Activated naive CD8-positive, alpha-beta T cell treated with anti-CD3 and anti-CD28 coated beads, Interleukin-2, amount 50 U/mL, for 16 hours (primary cell): ENCODE measurements at regions not wholly inside any gene's neighbourhood (a gene's known extent, or its start where the extent isn't known, plus 50 kb on each side); places are given as distances from the start of the nearest gene placed in this dataset.

Experiments used
- DNase-seq: peaks from one replicate; pipeline ENCODE4 v3.0.0-alpha.2; 2020; ENCODE audit warnings: low read depth, low spot score

DNA sequence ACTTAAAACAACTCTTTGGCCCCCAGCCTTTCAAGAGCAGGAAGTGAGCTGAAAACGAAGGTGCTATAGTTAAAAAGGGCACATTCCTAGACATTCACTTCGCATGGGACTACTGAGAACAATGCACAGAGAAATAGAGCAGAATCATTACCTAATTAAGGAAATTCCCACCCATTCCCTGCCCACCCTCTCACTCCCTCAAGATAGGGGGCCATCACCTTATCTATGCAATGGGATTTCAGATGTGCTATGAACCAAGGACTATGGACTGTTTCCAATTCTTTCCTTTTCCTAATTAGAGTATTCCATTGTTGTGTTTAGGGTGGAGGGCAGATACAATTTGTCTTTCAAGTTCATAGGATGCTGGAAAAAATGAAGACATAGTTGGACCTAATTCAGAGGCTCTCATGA, 476.8 kb downstream of the CETN3 start:
- DNase-seq, result no peak

DNA sequence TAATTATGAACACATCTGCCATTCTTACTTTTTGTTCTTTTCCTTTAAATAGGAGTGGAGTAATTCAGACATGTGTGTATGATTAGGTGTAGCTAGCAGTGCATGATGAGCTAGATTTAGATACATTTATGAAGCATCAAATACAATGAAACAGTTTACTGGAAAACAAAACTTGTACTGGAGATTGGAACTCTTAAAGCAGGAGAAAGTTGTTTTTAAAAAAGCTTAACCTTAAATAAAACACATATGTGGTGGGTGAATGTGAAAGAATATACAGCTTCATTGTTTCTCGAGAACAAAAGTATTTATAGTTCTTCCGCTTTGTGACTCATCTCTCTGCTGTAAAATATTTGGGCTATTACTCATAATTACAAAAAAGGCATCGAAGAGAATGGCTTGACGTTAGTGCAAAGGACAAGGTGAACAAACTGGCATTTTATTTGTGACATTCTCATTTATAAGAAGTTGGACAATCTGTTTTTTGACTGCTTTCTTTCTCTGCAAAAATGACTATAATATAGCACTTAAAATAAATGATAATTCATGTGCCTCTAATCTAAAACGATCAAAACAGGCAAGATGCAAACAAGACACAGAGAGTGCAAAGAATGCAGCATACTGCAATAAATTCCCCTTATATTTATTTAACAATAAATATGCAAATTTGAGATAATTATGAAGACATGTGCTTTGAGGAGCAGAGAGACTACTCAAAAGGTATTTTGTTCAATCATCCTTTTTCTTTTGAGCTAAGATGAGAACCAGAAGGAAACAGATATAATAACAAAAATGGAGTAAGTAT, 478.8 kb downstream of the CETN3 start:
- no peak for DNase-seq

DNA sequence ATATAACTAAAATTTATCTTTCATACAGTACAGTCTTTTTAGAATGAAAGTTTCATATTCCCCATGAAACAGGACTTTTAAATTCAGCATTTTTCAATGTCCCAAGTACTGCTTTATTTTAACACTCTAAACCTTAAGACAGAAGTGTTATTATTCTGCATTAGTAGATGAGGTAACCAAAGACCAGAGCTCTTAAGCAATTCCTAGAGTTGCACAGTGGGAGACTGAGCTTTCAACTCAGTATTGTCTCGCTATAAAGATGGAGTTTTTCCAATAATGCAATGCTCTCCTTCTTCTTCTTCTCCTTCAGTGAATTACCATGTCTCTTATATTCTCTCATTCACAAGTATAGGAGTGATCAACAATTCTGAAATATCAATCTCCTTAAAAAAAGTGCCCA, 479.7 kb downstream of the CETN3 start:
- no peak for DNase-seq

DNA sequence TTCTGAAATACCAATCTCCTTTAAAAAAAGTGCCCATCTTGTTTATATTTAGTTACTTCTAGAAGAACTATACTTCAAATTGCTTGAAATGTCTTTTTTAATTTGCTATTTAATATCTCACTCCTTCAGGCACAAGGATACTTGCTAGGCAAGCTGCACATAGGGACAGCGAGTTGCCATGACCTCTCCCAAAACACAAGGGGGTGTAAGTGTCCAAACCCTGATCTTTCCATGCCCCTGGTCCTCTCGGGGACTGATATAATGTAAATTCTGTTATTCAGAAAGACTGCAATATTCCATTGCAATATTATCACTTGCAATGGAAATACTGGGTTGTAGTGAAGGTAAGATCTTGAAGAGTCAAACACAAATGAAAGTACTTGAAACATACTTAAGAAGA, 480.4 kb downstream of the CETN3 start:
- DNase-seq, result no peak

DNA sequence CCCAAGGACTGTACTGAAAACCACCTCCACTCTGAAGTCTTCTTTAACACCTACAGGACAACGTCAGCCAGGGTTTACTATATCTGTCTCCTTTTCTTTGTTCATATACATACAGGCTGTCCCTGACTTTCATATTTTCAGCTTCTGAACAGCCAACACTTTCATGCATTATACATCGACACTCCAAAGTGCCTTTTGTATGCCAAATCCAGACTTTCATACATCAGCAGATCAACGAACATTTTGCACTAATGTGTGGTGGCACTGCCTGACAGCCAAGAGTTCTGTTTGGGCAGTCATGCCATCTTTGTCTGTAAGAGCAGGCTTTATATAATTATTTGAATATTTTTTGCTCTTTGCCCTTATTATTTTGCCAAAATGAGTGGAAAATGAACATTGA, 487.4 kb downstream of the CETN3 start:
- DNase-seq, result no peak

DNA sequence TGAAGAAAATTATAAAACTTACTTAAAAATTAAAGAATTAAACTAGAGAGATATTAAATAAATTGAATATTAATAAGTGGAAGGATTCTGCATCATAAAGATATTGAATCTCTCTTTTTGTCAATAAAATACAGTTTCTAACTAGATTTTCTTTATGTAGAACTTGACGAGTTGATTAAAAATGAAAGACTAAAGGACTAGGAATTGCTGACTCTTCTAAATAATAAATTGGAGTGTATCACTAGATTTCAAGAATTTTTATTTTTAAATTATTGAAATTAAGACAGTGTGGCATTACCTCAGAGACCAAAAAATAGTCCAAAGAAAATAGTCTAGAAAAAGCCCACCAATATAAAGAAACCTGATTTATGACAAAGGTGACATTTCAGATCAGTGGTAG, 492.4 kb downstream of the CETN3 start:
- no peak for DNase-seq

DNA sequence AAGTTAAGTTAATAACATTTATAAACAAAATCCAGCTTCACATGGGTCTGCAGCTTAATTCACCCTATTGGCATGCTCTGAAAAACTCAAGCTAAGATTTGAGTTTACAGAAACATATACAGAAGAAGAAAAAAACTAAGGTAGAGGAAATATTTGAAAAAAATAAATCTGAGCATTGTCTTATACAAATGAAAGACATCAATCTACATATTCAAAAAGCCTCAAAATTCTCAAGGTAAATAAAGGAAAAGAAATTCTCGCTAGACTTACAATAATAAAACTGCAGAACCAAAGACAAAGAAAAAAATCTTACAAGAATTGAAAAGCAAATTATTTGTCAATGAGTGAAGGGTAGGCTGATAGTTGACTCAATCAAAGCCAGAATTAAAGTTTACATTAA, 493.4 kb downstream of the CETN3 start:
- DNase-seq, result no peak

DNA sequence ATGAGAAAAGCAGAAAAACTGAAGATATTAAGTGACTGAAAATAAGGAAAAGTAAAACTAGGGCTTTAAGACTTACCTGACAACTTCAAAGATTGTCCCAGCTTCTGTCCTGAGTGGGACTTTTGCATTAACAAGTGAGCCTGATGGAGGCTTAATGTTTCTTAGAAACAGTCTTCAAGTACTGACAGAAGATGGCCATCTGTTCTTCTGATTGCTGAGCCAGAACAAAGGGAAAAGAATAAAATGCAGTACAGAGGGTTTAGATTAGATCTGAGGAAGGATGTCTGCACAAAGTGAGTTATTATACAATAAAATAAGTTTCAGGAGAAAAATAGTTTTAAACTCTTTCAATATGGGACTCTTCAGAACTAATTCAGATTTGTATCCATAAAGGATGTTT, 500.7 kb downstream of the CETN3 start:
- DNase-seq, result no peak

DNA sequence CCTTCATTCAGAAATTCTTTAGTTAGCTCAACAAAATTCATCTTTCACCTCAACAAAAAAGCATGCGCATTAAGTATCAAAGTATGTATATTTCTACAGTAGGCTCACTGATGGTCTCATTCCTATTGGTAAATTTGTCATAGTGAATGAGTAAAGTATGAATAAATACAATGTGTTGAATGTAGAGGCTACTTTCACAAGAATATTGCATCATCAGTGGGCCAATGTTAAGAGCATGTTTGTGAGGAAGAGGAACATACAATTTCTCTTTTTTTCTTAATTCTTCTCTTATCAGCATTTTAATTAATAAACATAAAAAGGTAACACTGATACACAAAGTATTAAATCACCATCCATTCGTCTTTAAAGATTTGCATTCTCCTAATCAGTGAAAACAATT, 505.1 kb downstream of the CETN3 start:
- DNase-seq, result no peak

DNA sequence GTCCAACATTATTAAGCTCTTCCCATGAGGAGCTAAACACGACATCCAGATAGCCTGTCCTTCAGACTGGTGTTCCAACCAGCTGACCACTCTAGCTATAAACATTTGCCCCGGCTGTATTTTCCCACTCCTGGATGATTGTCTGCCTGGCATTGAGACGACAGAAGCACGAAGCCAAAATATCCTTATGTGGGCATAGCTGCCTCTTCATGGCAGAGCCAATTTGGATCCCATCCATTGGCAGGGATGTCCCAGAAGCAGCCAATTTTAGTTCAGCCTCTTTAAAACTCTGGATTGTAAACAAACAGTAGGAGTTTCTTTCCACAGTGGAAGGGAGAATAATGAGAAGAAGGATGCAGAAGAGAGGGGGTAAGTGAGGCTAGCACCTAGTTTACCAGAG, 507.6 kb downstream of the CETN3 start:
- DNase-seq, result no peak

DNA sequence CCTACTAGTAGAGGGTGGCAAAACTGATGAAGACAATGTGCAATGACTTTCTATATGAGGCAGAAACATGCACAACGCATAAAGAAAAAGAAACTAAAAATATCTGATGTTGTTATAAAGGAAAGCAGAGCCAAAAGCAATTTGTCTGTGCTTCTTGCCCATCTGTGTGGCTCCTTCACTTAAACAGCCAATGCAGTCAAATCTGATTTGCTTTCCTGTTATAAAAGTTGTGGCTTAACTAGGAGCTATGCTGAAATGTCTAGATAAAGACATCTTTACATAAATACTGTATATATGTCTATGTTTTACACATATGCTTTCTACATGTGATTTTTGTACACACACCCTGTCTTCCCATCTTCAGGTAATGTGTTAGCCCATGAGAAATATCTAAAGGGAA, 508.2 kb downstream of the CETN3 start:
- DNase-seq, result no peak

DNA sequence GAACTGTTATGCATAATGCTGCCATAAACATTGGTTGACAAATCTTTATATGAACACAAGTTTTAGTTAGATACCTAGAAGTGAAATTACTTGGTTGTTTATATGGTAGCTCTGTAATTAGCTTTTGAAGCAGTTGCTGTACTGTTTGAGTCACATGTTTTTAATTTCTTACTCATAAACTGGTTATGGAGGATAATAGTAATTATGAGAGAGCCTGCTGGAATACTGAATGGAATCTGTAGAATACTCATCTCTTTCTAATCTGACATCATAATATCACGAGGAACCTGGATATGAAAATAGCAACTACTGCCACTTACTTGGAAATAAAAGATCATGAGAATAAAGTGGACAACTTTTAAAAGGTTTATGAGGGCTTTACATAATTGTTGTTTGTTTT, 509.2 kb downstream of the CETN3 start:
- DNase-seq, result no peak

DNA sequence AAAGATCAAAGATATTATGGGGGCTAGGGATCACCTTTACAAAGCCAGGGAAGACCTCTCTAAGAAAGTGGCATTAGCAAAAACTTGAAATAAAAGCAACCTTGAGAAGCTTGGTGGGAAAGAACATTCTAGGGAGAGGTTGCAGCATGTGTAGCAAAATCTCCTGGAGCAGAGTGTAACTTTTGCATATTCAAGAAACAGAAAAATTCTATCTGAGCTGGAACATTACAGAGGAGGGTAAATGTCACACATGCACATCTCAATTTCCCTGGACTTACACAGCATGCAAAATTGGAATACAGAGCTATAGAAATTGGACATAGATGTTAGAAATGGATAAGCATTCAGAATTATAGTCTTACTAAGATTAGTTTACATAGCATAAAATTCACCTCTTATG, 510.0 kb downstream of the CETN3 start:
- DNase-seq, result no peak

DNA sequence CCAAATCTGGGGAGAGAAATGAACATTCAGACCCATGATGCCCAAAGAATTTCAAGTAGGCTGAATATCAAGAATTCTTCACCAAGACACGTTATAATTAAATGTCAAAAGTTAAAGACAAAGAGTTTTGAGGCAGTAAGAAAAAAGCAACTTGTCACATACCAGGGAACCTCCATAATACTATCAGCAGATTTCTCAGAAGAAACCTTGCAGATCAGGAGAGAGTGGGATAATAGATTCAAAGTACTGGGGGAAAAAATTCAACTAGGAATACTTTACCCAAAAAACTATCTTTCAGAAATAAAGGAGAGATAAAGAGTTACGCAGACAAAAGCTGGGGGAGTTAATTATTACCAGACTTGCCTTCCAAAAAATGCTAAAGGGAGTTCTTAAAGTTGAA, 516.0 kb downstream of the CETN3 start:
- DNase-seq, result no peak

DNA sequence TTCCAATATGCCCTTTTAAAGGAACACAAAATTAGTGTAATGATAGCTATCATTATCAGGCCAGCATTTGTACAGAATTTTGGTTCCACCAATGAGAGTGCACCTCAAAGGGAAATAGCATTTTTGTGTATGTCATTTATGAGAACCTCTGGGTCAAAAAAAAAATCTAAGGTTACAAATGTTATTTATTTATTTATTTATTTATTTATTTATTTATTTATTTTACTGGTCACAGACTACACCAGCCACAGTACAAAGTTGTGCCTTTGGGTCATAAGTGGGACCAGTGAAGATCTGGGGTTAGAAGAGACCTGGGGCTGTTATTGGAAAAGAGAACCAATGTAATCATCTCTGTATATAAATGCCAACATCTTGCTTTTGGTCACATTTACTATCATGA, 523.9 kb downstream of the CETN3 start:
- no peak for DNase-seq

DNA sequence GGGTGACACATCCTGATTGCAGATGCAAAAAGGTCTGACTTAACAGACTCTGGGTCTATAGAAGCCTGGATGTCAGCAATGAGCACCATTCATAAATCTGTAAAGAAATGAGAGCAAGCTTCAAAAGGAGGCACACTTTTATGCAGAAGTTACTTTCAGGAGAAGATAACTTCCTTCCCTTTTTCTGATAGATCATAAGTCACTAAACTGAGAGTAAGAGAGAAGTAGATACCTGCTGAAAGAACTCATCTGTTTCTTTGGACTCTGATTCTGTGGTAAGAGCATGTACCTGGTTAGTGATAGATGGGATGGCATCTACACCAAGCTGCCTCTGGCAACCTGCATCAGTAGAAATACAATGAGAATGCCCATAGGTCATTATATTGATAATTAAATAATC, 525.6 kb downstream of the CETN3 start:
- DNase-seq, result no peak

DNA sequence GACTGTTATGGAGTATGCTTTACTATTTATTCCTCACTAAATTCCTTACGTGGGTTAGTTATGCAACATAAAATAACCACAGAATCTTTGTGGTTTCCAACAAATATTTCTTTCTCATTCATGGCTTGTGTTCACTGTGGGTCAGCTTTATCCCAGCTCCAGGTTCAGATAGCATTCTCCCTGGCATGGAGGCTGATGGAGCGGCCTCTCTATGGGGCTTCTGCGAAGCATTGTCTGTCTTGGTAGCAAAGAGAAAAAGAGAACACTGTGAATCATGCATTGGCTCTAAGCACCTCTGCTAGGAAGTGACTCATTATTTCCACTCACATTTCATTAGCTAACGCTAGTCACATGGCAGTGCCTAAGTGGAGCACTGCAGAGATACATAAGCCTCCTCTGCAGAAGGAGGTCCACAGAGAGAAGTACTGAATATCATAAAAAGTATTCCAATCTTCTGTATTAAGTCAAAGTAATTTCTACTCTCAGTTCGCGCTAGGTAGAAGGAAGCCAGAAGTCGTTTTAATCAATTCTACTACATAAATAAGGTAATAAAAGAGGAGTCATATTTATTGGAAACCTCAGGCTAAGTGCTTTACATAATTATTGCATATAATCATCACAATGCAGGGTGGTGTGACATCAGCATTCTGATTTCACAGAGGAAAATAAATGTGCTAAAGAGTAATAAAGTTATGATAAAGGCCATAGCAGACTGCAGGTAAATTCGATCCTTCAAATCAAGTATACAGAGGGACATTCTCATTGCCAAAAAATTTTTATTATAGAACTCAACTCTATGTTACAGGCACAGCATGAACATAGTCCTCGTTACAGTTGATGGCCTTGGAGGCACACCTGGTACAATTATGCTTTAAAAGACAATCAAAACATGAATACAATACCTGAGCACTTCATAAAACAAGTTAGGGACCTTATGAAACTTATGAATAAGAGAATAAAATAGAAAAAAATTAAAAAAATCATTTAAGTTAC, 531.1 kb downstream of the CETN3 start:
- DNase-seq, result no peak

DNA sequence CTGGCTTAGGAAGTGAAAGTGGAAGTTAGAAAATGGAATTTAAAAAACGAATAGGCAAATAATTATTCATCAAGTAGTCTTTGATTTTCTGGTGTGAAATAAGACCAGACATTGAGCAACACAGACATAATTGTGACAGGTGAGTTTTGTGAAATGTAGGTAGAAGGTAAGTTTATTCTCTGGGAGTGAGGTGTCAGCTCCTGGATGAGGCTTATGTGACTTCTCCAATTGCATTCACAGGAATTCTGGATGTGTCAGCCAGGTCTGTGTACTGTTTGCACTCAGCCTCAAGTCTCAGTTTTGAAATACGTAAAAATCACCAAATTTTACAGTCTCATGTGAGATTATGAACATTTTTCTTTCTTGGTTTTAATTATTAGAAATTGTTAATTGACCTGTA, 537.6 kb downstream of the CETN3 start:
- DNase-seq, result no peak

DNA sequence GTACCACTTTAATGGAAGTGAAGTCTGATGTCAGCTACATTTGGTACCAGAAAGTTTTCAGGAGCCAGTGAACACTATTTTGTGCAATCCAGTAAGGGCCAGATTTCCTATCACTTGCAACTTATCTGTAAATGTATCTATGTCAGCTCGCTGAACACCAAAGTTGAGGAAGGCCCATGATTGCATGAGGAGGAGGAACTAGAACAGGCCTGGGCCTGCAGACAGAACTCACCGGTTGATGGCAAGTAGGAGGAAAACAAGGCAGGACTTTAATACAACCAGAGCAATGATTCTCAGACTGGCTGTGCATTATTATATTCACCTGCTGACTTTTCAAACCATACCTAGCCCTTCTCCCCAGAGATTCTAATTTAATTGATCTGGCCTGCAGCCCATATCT, 540.2 kb downstream of the CETN3 start:
- no peak for DNase-seq

DNA sequence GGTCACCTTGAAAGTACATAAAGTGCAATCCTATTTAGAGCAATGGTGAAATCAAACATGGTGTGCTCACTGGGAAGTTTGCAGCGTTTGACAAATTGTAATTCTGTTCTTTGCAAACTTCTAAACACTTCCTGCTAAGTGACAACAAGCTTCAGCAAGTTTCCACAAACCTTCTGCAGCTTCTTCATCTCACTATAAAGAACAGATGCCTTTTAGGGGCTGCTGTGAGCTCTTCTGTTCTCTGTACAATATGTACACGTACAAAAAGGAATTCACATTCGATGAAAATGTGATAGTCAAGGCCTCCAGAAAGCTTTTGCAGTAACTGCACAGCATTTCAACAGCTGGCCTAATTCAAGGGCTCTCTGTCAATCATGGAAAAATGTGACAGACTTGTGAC, 543.1 kb downstream of the CETN3 start:
- DNase-seq, result no peak

DNA sequence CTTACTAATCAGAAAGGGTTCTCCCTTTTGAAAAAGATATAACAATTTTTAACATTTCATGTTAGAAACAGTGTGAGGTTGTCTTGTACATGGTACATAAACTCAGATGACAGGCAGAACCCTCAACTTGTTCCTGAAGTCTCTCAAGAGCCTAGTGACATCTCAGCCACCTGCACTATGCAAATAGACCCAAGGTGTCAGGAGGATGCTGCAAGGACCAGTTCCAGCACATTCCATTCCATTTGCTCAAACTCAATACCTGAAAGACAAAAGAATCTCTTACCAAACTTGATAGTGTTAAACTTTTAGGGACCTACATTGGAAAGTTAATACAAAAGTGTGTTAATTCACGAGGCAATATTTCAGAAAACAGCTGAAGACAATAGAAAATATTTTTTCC, 544.6 kb downstream of the CETN3 start:
- no peak for DNase-seq

DNA sequence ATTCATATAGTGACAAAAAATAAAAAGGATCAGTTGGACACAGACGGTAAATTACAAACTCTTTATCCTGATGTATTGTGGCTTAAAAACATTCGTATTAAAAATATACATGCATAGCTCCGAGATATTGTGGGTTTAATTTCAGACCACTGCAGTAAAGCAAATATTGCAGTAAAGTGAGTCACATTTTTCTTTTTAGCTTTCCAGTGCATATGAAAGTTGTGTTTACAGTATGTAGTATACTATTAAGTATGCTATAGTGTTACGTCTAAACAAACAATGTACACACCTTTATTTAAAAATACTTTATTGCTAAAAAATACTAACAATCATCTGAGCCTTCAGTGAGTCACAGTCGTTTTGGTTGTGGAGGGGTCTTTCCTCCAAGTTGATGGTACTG, 551.8 kb downstream of the CETN3 start:
- no peak for DNase-seq

DNA sequence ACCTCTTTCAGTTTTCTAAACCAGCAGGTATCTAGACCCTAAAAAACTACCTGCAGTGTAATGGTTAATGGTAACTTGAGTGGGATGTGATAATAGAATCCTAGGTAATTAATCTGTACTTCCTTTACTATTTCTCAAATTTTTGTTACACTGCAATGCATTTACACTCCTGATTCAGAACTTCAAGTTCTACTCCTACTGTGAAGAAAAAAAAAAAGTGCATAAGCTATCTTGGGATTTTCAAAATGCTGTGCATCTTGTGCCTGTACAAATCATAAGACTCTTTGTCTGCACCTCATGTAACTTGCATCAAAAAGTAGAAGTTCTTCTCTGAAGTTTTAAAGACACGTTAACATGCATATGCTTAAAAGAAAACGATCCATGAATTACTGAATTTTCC, 554.1 kb downstream of the CETN3 start:
- no peak for DNase-seq
